Small intestine (tissue), 7 donors: ENCODE measurements at regions not wholly inside any gene's neighbourhood (a gene's known extent, or its start where the extent isn't known, plus 50 kb on each side); places are given as distances from the start of the nearest gene placed in this dataset.

ENCODE experiments used
- DNase-seq, 2 donors: peaks; one replicate each; pipeline versions ENCODE4 v3.0.0 to v3.0.0-alpha.2; 2013
- FAIRE-seq: peaks from 2 replicates; lab custom pipeline; 2012; peaks lifted over from hg19 to GRCh38; lab: Jason Lieb, UNC
- H3K27ac ChIP-seq, 3 donors: one replicate each; pipeline ENCODE4 v1.5.1; 2013; ENCODE audit warnings: low read length in 2 of 3, mild to moderate bottlenecking in 2 of 3, control low read depth in 1 of 3, inconsistent platforms in 1 of 3, low read depth in 1 of 3, moderate library complexity in 1 of 3
- H3K27me3 ChIP-seq, 3 donors: one replicate each; pipeline ENCODE4 v1.6.1; 2013; ENCODE audit warnings: low read length in 3 of 3, inconsistent platforms in 1 of 3; ENCODE audit not compliant: control insufficient read depth in 3 of 3, insufficient read depth in 3 of 3
- H3K36me3 ChIP-seq, 3 donors: one replicate each; pipeline ENCODE4 v1.6.1; 2013; ENCODE audit warnings: low read length in 3 of 3, inconsistent platforms in 1 of 3, low read depth in 1 of 3, mild to moderate bottlenecking in 1 of 3, moderate library complexity in 1 of 3; ENCODE audit not compliant: control insufficient read depth in 3 of 3, insufficient read depth in 2 of 3
- H3K4me1 ChIP-seq, 3 donors: one replicate each; pipeline ENCODE4 v1.6.1; 2013; ENCODE audit warnings: low read length in 2 of 3, inconsistent platforms in 1 of 3, low read depth in 1 of 3, mild to moderate bottlenecking in 1 of 3, moderate library complexity in 1 of 3; ENCODE audit not compliant: control insufficient read depth in 3 of 3, insufficient read depth in 2 of 3
- H3K4me3 ChIP-seq, 3 donors: one replicate each; pipeline ENCODE4 v1.5.1; 2013; ENCODE audit warnings: low read length in 3 of 3, control low read depth in 1 of 3, inconsistent platforms in 1 of 3, low read depth in 1 of 3, mild to moderate bottlenecking in 1 of 3, moderate library complexity in 1 of 3
- H3K9me3 ChIP-seq, 2 donors: one replicate each; pipeline ENCODE4 v1.6.1; 2013; ENCODE audit warnings: low read depth in 1 of 2, low read length in 1 of 2; ENCODE audit not compliant: control insufficient read depth in 2 of 2, insufficient read depth in 1 of 2
- WGBS, 3 donors: extraction: QIAGEN DNeasy Blood & Tissue Kit; methylation state at CpG; one replicate each; pipeline ENCODE4 v1.1.7; 2013; 5-methylcytosine and 5-hydroxymethylcytosine counted together
- donor health status: healthy with polysubstance abuse.
- donor health status: control.
- donor health status: control.
- donor health status: Bipolar disorder and iron deficiency.
- donor health status: healthy.

DNA sequence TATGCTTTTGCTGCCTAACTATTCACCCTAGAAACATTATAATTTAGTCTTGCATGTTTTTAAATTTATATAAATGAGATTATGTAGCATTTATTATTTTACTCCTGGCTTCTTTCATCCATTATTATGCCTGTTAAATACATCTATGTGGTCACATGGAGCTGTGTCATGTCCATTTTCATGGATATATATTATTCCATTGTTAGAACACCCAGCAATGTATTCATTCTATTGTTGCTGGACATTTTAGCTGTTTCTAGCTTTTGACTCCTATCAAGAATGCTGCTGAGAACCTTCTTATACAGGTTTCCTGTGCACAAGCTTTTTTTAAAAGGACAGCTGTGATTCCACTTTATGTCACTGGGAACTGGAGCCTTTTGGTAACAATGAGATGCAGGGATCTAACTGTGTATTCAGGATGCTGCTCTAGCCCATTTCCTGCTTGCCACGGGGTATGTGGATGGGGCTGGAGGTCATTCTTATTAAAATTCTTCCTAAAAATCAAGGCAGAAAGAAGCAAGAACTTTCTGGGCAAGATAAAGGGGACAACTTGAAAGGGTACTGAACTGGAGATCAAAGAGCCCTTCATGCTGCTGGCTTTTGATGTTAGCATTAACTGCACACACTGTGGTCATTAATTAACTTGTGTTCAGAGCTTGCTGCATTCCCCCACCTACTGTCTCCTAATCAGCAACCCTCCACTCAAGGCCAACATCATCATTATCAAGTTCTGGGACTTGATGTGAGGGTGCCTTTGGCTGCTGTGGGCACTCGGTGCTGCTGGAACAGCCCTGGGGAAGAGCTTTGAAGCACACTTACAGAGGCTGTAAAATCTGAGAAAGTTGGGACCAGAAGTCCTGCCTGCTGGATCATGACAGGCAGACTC is 96.6 kb upstream of the AKIRIN2 start:
- no peaks in the 10 kb centered on the region for H3K9me3 ChIP-seq
- no peaks in the 10 kb centered on the region for H3K27me3 ChIP-seq
- H3K4me1 ChIP-seq = peaks cover 0 to 9% (median 4%) of the 10 kb centered on the region in 3 donors
- DNase-seq (peak; percentile 55 to 65), FAIRE-seq (no peak)
- WGBS, 3 donors = 5 to 29% (median 13%) methylated on average over 2 of the region's 2 CpGs
- H3K4me3 ChIP-seq = no peak overlapping the region
- peak overlapping the region in 2 of 3 donors; percentile 4 to 26 for H3K27ac ChIP-seq
- H3K36me3 ChIP-seq = no peaks in the 10 kb centered on the region

DNA sequence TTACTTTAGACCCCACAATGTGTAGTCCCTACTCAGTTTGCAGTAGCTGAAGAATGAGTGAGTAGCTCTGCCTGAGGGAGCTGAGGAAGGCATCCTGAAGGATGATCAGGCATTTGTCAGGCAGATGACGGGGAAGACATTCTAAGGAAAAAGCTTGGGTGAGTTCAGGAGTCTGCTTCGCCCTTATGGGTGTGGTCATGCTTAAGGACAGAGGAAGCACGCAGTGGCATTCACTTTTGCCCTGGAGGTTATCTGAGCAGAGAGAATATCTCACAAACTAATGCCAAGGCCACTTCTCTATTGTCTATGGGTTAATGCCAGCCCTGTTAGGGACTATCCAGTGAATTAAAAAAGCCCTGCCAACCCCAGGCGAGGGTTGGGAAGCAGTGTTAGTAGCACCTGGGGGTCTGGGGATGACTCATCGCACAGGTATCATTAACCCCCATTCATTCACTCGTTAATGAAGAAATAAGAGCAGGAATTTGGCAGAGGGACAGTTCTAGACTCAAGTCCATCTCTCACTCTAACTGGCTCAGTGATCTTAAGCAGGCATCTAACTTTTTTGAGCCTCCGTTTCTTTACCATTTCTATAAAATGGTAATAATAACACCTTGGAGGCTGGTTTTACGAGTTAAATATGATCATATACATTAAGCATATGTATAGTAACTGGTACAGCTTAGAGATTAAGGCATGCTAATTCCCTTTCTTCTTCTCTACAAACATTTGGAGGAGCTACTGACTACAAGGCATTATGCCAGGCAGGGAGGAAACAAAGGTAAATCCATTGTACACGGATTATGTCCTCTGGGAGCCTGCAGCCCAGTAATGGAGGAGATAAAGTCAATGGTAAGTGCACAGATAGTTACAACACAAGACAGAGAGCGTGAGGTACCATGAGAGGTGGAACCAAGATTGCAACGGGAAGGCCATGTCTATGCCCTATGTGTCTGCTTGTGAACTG is 93.2 kb upstream of the AKIRIN2 start:
- Histone ChIP-seq H3K27ac (no peak overlapping the region), H3K4me3 (no peak overlapping the region), H3K9me3 (no peaks in the 10 kb centered on the region), H3K4me1 (peaks cover 0 to 18% (median 4%) of the 10 kb centered on the region in 3 donors), H3K27me3 (no peaks in the 10 kb centered on the region), H3K36me3 (no peaks in the 10 kb centered on the region)
- WGBS, 3 donors = 60 to 81% (median 63%) methylated on average over 11 of the region's 11 CpGs
- DNase-seq (peak; percentile 59 to 70), FAIRE-seq (no peak)

- Histone ChIP-seq H3K4me1 (peaks cover 4 to 16% (median 5%) of the 10 kb centered on the region in 3 donors), H3K36me3 (no peaks in the 10 kb centered on the region), H3K9me3 (no peaks in the 10 kb centered on the region), H3K4me3 (no peak overlapping the region), H3K27ac (no peak overlapping the region), H3K27me3 (no peaks in the 10 kb centered on the region)
- DNase-seq (no peak), FAIRE-seq (no peak)
- 88 to 91% (median 91%) methylated on average over 2 of the region's 2 CpGs for WGBS, 3 donors
These were observed 91.3 kb upstream of the AKIRIN2 start for GRCh38 chr6:87793315-87793714.

- H3K27ac ChIP-seq = no peak overlapping the region
- H3K9me3 ChIP-seq = no peaks in the 10 kb centered on the region
- H3K4me3 ChIP-seq = no peak overlapping the region
- DNase-seq = no peak
- H3K27me3 ChIP-seq = no peaks in the 10 kb centered on the region
- peaks cover 4 to 16% (median 5%) of the 10 kb centered on the region in 3 donors for H3K4me1 ChIP-seq
- no peaks in the 10 kb centered on the region for H3K36me3 ChIP-seq
- 23 to 66% (median 26%) methylated on average over 7 of the region's 7 CpGs for WGBS, 3 donors
- no peak for FAIRE-seq
These were observed 89.9 kb upstream of the AKIRIN2 start for GRCh38 chr6:87791982-87792381.

- H3K4me1 ChIP-seq = peaks cover 4 to 16% (median 5%) of the 10 kb centered on the region in 3 donors
- no peak overlapping the region for H3K4me3 ChIP-seq
- DNase-seq = peak; percentile 38 to 53
- 11 to 60% (median 38%) methylated on average over 6 of the region's 6 CpGs for WGBS, 3 donors
- no peak for FAIRE-seq
- no peaks in the 10 kb centered on the region for H3K27me3 ChIP-seq
- no peaks in the 10 kb centered on the region for H3K9me3 ChIP-seq
- peak overlapping the region in 1 of 3 donors; percentile 1 for H3K27ac ChIP-seq
- H3K36me3 ChIP-seq = no peaks in the 10 kb centered on the region
These were observed 89.5 kb upstream of the AKIRIN2 start for GRCh38 chr6:87791485-87791884.

- FAIRE-seq = no peak
- peak overlapping the region in 1 of 3 donors; percentile 1 for H3K27ac ChIP-seq
- no peaks in the 10 kb centered on the region for H3K9me3 ChIP-seq
- peaks cover 4 to 16% (median 5%) of the 10 kb centered on the region in 3 donors for H3K4me1 ChIP-seq
- H3K36me3 ChIP-seq = no peaks in the 10 kb centered on the region
- DNase-seq = peak in 1 of 2 donors; percentile 26
- no peak overlapping the region for H3K4me3 ChIP-seq
- no peaks in the 10 kb centered on the region for H3K27me3 ChIP-seq
These were observed 89.0 kb upstream of the AKIRIN2 start for GRCh38 chr6:87791029-87791428.

DNA sequence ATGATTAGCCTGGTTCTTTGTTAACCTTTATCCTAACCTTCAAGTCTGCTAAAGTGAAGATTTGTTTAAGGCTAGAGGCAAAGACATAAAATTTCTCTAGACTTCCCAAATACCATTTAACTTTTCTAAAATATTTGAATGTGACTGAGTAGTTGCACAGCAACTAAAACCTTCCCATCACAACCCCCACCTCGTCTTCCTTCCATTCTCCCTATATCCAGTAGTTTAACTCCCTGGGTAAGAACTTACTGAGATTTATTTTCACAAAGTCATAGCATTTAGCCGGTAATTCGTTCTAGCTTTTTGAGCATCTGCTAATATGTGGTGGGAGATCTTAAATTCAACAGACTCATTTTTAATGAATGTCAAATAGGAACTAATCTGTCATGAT is 87.9 kb upstream of the AKIRIN2 start:
- Histone ChIP-seq H3K36me3 (no peaks in the 10 kb centered on the region), H3K27me3 (no peaks in the 10 kb centered on the region), H3K4me3 (no peak overlapping the region), H3K4me1 (peaks cover 3 to 13% (median 5%) of the 10 kb centered on the region in 3 donors), H3K9me3 (peaks cover 0 to 7% of the 10 kb centered on the region in 2 donors), H3K27ac (peak overlapping the region in 1 of 3 donors; percentile 0)
- 65 to 73% (median 68%) methylated on average over 3 of the region's 3 CpGs for WGBS, 3 donors
- FAIRE-seq = no peak
- no peak for DNase-seq
